Smooth muscle cell of the brain vasculature (primary cell): ENCODE measurements at regions not wholly inside any gene's neighbourhood (a gene's known extent, or its start where the extent isn't known, plus 50 kb on each side); places are given as distances from the start of the nearest gene placed in this dataset.
"Not testable (repeated sequence)": the region's sequence is repeated elsewhere in the genome, so short reads cannot be mapped to it uniquely, and the experiment has no call there.

Source experiments
- DNase-seq: peaks from one replicate; pipeline ENCODE4 v3.0.0-alpha.2; 2012; ENCODE audit warnings: low read depth, low spot score

- no peak for DNase-seq
Observed at GRCh38 chr13:34675626-34676025, 266.4 kb upstream of the NBEA start.

GRCh38 chr13:34678154-34678553 is 263.9 kb upstream of the NBEA start:
- DNase-seq = no peak

GRCh38 chr13:34681405-34681955 is 260.6 kb upstream of the NBEA start:
- DNase-seq = no peak

- no peak for DNase-seq
Observed at GRCh38 chr13:34695063-34695462, 247.0 kb upstream of the NBEA start.

GRCh38 chr13:34696296-34696695 is 245.8 kb upstream of the NBEA start:
- no peak for DNase-seq

GRCh38 chr13:34696741-34697140 is 245.3 kb upstream of the NBEA start:
- DNase-seq = no peak

GRCh38 chr13:34698945-34699344 is 243.1 kb upstream of the NBEA start:
- DNase-seq = no peak

- no peak for DNase-seq
Observed at GRCh38 chr13:34700155-34700554, 241.9 kb upstream of the NBEA start.

GRCh38 chr13:34701919-34702318 is 240.2 kb upstream of the NBEA start:
- DNase-seq = no peak

- DNase-seq = no peak
Observed at GRCh38 chr13:34708566-34709313, 233.3 kb upstream of the NBEA start.

GRCh38 chr13:34719060-34719875 is 222.8 kb upstream of the NBEA start:
- no peak for DNase-seq

GRCh38 chr13:34720618-34721017 is 221.5 kb upstream of the NBEA start:
- no peak for DNase-seq

GRCh38 chr13:34721631-34722595 is 220.2 kb upstream of the NBEA start:
- no peak for DNase-seq

- no peak for DNase-seq
Observed at GRCh38 chr13:34722922-34723321, 219.1 kb upstream of the NBEA start.

GRCh38 chr13:34730961-34731360 is 211.1 kb upstream of the NBEA start:
- no peak for DNase-seq

- DNase-seq = no peak
Observed at GRCh38 chr13:34731486-34731885, 210.6 kb upstream of the NBEA start.

GRCh38 chr13:34733721-34734120 is 208.3 kb upstream of the NBEA start:
- no peak for DNase-seq

- no peak for DNase-seq
Observed at GRCh38 chr13:34734932-34735331, 207.1 kb upstream of the NBEA start.

- DNase-seq = no peak
Observed at GRCh38 chr13:34738254-34738992, 203.6 kb upstream of the NBEA start.

GRCh38 chr13:34747056-34747455 is 195.0 kb upstream of the NBEA start:
- DNase-seq = not testable (repeated sequence)

- no peak for DNase-seq
Observed at GRCh38 chr13:34747507-34747906, 194.6 kb upstream of the NBEA start.
